ENCODE measurements at regions not wholly inside any gene's neighbourhood (a gene's known extent, or its start where the extent isn't known, plus 50 kb on each side); places are given as distances from the start of the nearest gene placed in this dataset.

DNA sequence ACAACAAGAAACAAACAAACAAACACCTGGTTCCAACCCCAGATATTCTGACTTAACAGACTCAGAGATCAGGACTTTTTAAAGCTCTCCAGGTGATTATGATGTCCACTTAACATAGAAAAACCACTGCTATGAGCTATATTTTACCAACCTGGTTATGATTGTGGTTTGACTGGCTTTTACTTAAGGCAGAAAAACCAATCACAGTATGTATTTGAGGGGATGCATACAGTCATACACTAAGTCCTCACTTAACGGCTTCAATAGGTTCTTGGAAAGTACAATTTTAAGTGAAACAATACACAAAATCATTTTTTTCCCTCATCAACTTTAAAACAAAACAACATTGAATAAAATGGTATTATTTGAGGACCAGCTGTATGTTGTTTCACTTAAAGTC lies 393.6 kb downstream of the ZEB2 start:
- Histone ChIP-seq H3K27me3 (replicated peaks; ENCODE audit: insufficient read depth) (no peaks in the 10 kb centered on the region), H3K9me3 (no peaks in the 10 kb centered on the region), H3K27ac (no peak overlapping the region), H3K4me1 (replicated peaks) (no peaks in the 10 kb centered on the region), H3K36me3 (no peaks in the 10 kb centered on the region), H3K4me3 (no peak overlapping the region)
- WGBS = 96% methylated on average over 1 of the region's 1 CpG
- intact Hi-C loops (cut with DNase I) = no loop called here
- no peak for DNase-seq (ENCODE audit: low spot score)
- TF ChIP-seq POLR2A (IDR thresholded peaks at IDR 0.05) (no peak), POLR2AphosphoS5 (IDR thresholded peaks at IDR 0.05) (no peak)
- TF ChIP-seq, protein P1, sequence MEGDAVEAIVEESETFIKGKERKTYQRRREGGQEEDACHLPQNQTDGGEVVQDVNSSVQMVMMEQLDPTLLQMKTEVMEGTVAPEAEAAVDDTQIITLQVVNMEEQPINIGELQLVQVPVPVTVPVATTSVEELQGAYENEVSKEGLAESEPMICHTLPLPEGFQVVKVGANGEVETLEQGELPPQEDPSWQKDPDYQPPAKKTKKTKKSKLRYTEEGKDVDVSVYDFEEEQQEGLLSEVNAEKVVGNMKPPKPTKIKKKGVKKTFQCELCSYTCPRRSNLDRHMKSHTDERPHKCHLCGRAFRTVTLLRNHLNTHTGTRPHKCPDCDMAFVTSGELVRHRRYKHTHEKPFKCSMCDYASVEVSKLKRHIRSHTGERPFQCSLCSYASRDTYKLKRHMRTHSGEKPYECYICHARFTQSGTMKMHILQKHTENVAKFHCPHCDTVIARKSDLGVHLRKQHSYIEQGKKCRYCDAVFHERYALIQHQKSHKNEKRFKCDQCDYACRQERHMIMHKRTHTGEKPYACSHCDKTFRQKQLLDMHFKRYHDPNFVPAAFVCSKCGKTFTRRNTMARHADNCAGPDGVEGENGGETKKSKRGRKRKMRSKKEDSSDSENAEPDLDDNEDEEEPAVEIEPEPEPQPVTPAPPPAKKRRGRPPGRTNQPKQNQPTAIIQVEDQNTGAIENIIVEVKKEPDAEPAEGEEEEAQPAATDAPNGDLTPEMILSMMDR (IDR thresholded peaks at IDR 0.05) = no peak

DNA sequence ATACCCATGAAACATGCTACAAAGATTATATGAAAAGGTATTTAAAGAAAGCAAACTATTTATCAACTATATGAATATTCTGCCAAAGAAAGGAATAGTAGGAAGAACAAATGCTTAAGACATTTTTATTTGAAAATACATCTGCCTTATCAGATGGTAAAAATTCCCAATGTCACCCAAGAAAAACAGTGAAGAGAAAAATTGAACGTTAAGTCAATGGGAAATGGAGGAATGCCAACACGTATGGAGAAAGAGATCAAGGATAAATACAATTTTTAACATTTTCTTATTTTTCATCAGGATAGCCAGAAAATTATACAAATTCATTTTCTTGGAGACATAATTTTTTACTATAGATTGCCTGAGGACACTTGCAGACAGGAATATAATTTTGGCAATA lies 394.2 kb downstream of the ZEB2 start:
- Histone ChIP-seq H3K4me1 (replicated peaks) (no peaks in the 10 kb centered on the region), H3K9me3 (no peaks in the 10 kb centered on the region), H3K27ac (no peak overlapping the region), H3K4me3 (no peak overlapping the region), H3K27me3 (replicated peaks; ENCODE audit: insufficient read depth) (no peaks in the 10 kb centered on the region), H3K36me3 (no peaks in the 10 kb centered on the region)
- no peak for DNase-seq (ENCODE audit: low spot score)
- intact Hi-C loops (cut with DNase I) = no loop called here
- 51% methylated on average over 2 of the region's 2 CpGs for WGBS
- TF ChIP-seq POLR2AphosphoS5 (IDR thresholded peaks at IDR 0.05) = no peak
- TF ChIP-seq, protein P1 (IDR thresholded peaks at IDR 0.05) = no peak
- no peak for TF ChIP-seq POLR2A (IDR thresholded peaks at IDR 0.05)

DNA sequence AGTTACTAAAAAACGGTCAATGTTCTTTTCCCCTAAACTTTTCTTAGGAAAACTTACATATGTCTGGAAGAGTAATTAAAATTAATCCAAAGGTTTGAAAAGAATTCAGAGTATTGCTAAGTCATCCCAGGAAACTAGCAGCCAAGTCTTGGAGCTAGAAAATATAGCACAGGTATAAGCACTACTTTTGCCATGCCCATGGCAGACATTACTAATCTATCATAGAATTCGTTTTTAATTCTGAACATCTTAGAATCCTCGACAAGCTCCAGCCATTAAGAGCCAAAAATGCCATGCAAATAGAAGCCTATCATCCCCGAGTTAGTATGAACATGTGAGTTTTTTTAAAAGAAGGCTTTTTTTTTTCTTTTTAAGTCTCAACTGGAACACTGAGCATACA lies 395.0 kb downstream of the ZEB2 start:
- intact Hi-C loops (cut with DNase I) = no loop called here
- no peak for DNase-seq (ENCODE audit: low spot score)
- no peak overlapping the region for H3K4me3 ChIP-seq
- no peaks in the 10 kb centered on the region for H3K36me3 ChIP-seq
- 92% methylated on average over 4 of the region's 4 CpGs for WGBS
- TF ChIP-seq POLR2A (IDR thresholded peaks at IDR 0.05) = no peak
- TF ChIP-seq POLR2AphosphoS5 (IDR thresholded peaks at IDR 0.05) = no peak
- TF ChIP-seq, protein P1 (IDR thresholded peaks at IDR 0.05) = no peak
- H3K27ac ChIP-seq = no peak overlapping the region
- no peaks in the 10 kb centered on the region for H3K4me1 ChIP-seq (replicated peaks)
- no peaks in the 10 kb centered on the region for H3K9me3 ChIP-seq
- H3K27me3 ChIP-seq (replicated peaks; ENCODE audit: insufficient read depth) = no peaks in the 10 kb centered on the region

DNA sequence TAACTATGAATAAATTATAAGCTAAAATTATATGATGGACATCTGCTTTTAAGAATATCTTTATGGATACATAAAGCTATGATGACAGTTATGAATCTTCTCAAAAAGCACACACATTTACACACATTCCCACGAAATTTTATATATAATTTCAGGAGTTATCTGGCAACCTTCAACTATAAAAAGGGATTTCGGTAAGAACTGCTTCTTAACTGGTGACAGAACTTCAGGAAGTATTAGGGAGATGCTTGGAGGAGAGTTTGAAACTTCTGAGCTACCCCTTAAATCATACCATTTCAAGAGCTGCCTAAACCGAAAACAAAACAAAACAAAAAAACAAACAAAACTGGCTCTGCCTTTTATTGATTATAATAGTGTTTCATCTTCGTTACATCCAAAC lies 399.4 kb downstream of the ZEB2 start:
- Histone ChIP-seq H3K4me3 (no peak overlapping the region), H3K27me3 (replicated peaks; ENCODE audit: insufficient read depth) (no peaks in the 10 kb centered on the region), H3K9me3 (no peaks in the 10 kb centered on the region), H3K27ac (no peak overlapping the region), H3K36me3 (no peaks in the 10 kb centered on the region), H3K4me1 (replicated peaks) (no peaks in the 10 kb centered on the region)
- WGBS = 93% methylated on average over 4 of the region's 4 CpGs
- TF ChIP-seq, protein P1 (IDR thresholded peaks at IDR 0.05) = no peak
- no peak for TF ChIP-seq POLR2A (IDR thresholded peaks at IDR 0.05)
- no peak for TF ChIP-seq POLR2AphosphoS5 (IDR thresholded peaks at IDR 0.05)
- DNase-seq (ENCODE audit: low spot score) = no peak
- intact Hi-C loops (cut with DNase I) = no loop called here

DNA sequence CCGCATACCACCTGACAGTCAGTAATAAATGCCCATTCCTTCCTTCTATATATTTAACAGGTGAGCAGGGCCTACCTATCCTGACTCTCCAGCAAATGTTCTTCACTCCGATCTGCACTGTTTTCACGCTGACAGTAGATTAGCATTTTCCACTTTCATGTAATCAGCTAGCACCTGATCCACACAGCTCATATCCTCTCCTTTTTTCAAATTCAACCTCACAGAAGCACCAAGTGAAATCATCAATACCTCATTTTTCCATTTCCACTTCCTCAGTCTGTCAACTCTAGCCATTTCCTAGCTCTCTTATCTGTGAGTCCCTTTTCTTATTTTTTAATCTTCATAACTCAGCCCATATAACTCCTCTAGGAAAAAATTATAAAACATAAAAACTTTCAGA lies 402.8 kb downstream of the ZEB2 start:
- TF ChIP-seq, protein P1 (IDR thresholded peaks at IDR 0.05) = no peak
- TF ChIP-seq POLR2AphosphoS5 (IDR thresholded peaks at IDR 0.05) (no peak), POLR2A (IDR thresholded peaks at IDR 0.05) (no peak)
- no peak for DNase-seq (ENCODE audit: low spot score)
- Histone ChIP-seq H3K36me3 (no peaks in the 10 kb centered on the region), H3K9me3 (no peaks in the 10 kb centered on the region), H3K27ac (no peak overlapping the region), H3K27me3 (replicated peaks; ENCODE audit: insufficient read depth) (no peaks in the 10 kb centered on the region), H3K4me1 (replicated peaks) (no peaks in the 10 kb centered on the region), H3K4me3 (no peak overlapping the region)
- WGBS = 97% methylated on average over 3 of the region's 3 CpGs
- intact Hi-C loops (cut with DNase I) = no loop called here
